Mammary epithelial cell (primary cell): ENCODE measurements at regions not wholly inside any gene's neighbourhood (a gene's known extent, or its start where the extent isn't known, plus 50 kb on each side); places are given as distances from the start of the nearest gene placed in this dataset.

Experiments
- EZH2 ChIP-seq: IDR thresholded peaks from 2 replicates; pipeline ENCODE4 v1.6.1; 2012; ENCODE audit warnings: low read length, inconsistent platforms, borderline replicate concordance
- TF ChIP-seq, protein P1 (sequence below), 2 donors: IDR thresholded peaks in 1 of 2; conservative IDR thresholded peaks in 1 of 2; 2 replicates each; pipeline ENCODE4 v1.5.1; 2011 to 2012; ENCODE audit warnings: inconsistent platforms in 2 of 2, low read length in 2 of 2, mild to moderate bottlenecking in 2 of 2, control low read depth in 1 of 2, low read depth in 1 of 2; ENCODE audit not compliant: insufficient read depth in 1 of 2; ENCODE audit errors: extremely low read depth in 1 of 2

GRCh38 chr1:218205721-218206120 lies 79.4 kb upstream of the RRP15 start:
- TF ChIP-seq, protein P1, sequence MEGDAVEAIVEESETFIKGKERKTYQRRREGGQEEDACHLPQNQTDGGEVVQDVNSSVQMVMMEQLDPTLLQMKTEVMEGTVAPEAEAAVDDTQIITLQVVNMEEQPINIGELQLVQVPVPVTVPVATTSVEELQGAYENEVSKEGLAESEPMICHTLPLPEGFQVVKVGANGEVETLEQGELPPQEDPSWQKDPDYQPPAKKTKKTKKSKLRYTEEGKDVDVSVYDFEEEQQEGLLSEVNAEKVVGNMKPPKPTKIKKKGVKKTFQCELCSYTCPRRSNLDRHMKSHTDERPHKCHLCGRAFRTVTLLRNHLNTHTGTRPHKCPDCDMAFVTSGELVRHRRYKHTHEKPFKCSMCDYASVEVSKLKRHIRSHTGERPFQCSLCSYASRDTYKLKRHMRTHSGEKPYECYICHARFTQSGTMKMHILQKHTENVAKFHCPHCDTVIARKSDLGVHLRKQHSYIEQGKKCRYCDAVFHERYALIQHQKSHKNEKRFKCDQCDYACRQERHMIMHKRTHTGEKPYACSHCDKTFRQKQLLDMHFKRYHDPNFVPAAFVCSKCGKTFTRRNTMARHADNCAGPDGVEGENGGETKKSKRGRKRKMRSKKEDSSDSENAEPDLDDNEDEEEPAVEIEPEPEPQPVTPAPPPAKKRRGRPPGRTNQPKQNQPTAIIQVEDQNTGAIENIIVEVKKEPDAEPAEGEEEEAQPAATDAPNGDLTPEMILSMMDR (conservative IDR thresholded peaks at IDR 0.05 in 1 of 2, IDR thresholded peaks at IDR 0.05 in 1 of 2; ENCODE audit: extremely low read depth in 1 of 2, insufficient read depth in 1 of 2, low read depth in 1 of 2, low read length in 2 of 2): no peak
- TF ChIP-seq EZH2: no peak
